ENCODE measurements at regions not wholly inside any gene's neighbourhood (a gene's known extent, or its start where the extent isn't known, plus 50 kb on each side); places are given as distances from the start of the nearest gene placed in this dataset.

GRCh38 chr2:59569124-59569523 is 984.3 kb downstream of the BCL11A start:
- no peak for DNase-seq (ENCODE audit: low read depth)

GRCh38 chr2:59568461-59568860 is 985.0 kb downstream of the BCL11A start:
- no peak for DNase-seq (ENCODE audit: low read depth)

- DNase-seq (ENCODE audit: low read depth), result no peak
These were observed 986.3 kb downstream of the BCL11A start for GRCh38 chr2:59567151-59567550.

GRCh38 chr2:59566739-59567138 is 986.7 kb downstream of the BCL11A start:
- no peak for DNase-seq (ENCODE audit: low read depth)

- DNase-seq (ENCODE audit: low read depth), result no peak
These were observed 992.2 kb downstream of the BCL11A start for GRCh38 chr2:59561281-59561680.

- DNase-seq (ENCODE audit: low read depth), result no peak
These were observed 992.7 kb downstream of the BCL11A start for GRCh38 chr2:59560769-59561168.

GRCh38 chr2:59540864-59541263 is 1012.6 kb downstream of the BCL11A start:
- no peak for DNase-seq (ENCODE audit: low read depth)

- DNase-seq (ENCODE audit: low read depth), result no peak
These were observed 1015.0 kb downstream of the BCL11A start for GRCh38 chr2:59538398-59538911.

- DNase-seq (ENCODE audit: low read depth), result no peak
These were observed 1020.6 kb downstream of the BCL11A start for GRCh38 chr2:59532808-59533207.

GRCh38 chr2:59530258-59530657 is 1023.2 kb downstream of the BCL11A start:
- no peak for DNase-seq (ENCODE audit: low read depth)

GRCh38 chr2:59529726-59530125 is 1023.7 kb downstream of the BCL11A start:
- no peak for DNase-seq (ENCODE audit: low read depth)

- DNase-seq (ENCODE audit: low read depth), result no peak
These were observed 1024.9 kb downstream of the BCL11A start for GRCh38 chr2:59528525-59528924.

GRCh38 chr2:59502981-59503380 is 1050.5 kb downstream of the BCL11A start:
- no peak for DNase-seq (ENCODE audit: low read depth)

- no peak for DNase-seq (ENCODE audit: low read depth)
These were observed 1062.5 kb downstream of the BCL11A start for GRCh38 chr2:59490994-59491393.

GRCh38 chr2:59490192-59490591 is 1063.3 kb downstream of the BCL11A start:
- no peak for DNase-seq (ENCODE audit: low read depth)

GRCh38 chr2:59484673-59485072 is 1068.8 kb downstream of the BCL11A start:
- no peak for DNase-seq (ENCODE audit: low read depth)

- no peak for DNase-seq (ENCODE audit: low read depth)
These were observed 1090.0 kb downstream of the BCL11A start for GRCh38 chr2:59463426-59463825.

- no peak for DNase-seq (ENCODE audit: low read depth)
These were observed 1090.8 kb downstream of the BCL11A start for GRCh38 chr2:59462422-59463197.

GRCh38 chr2:59461127-59461526 is 1092.3 kb downstream of the BCL11A start:
- DNase-seq (ENCODE audit: low read depth), result no peak

- DNase-seq (ENCODE audit: low read depth), result no peak
These were observed 1094.7 kb downstream of the BCL11A start for GRCh38 chr2:59458800-59459199.

GRCh38 chr2:59456285-59456684 is 1097.2 kb downstream of the BCL11A start:
- no peak for DNase-seq (ENCODE audit: low read depth)

- no peak for DNase-seq (ENCODE audit: low read depth)
These were observed 1104.2 kb downstream of the BCL11A start for GRCh38 chr2:59449274-59449673.

- no peak for DNase-seq (ENCODE audit: low read depth)
These were observed 1113.0 kb downstream of the BCL11A start for GRCh38 chr2:59440491-59440890.

GRCh38 chr2:59435635-59436034 is 1117.8 kb downstream of the BCL11A start:
- DNase-seq (ENCODE audit: low read depth), result no peak

Measured in activated T-cell treated with anti-CD3 and anti-CD28 coated beads for 24 hours (primary cell).